ENCODE measurements at regions not wholly inside any gene's neighbourhood (a gene's known extent, or its start where the extent isn't known, plus 50 kb on each side); places are given as distances from the start of the nearest gene placed in this dataset.
"Not testable (repeated sequence)": the region's sequence is repeated elsewhere in the genome, so short reads cannot be mapped to it uniquely, and the experiment has no call there.

DNA sequence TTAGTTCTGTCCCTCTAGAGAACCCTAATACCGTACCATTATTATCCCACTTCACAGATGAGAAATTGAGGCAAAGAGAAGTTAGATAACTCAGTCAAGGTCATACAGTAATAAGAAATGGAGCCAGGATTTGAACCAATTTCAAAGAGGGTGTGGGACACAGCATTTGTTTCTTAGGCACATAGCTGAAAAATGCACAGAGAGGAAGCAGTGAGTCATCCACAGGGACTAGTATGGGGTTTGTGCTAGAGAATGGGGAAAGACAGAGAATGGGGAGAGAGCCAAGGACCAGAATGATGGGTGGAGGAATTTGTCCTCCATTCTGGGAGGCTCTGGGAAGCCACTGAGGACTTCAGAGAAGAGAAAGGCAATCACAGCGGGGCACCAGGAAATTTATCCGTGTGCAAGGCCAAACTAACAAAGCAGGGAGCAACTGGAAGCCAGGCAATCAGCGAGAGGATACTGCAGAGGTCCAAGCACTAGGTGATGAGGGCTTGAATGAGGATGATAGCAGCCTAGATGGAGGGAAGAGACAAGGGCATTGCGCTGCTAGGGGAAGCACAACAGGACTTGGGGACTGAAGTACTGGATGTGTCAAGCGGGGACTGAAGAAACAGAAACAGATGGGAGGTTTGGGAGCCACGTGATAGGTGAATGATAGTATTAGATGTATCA is 78.1 kb upstream of the ZFHX3 start:
- no peak for FAIRE-seq
- TF ChIP-seq TAF1 (IDR thresholded peaks at IDR 0.05; ENCODE audit: borderline replicate concordance, low read depth, low read length) (no peak), POLR2AphosphoS5 (IDR thresholded peaks at IDR 0.05; ENCODE audit: low read depth, low read length) (no peak), POLR2A (IDR thresholded peaks at IDR 0.05; ENCODE audit: low read depth, low read length) (no peak)
- DNase-seq (ENCODE audit: insufficient read length), result no peak

DNA sequence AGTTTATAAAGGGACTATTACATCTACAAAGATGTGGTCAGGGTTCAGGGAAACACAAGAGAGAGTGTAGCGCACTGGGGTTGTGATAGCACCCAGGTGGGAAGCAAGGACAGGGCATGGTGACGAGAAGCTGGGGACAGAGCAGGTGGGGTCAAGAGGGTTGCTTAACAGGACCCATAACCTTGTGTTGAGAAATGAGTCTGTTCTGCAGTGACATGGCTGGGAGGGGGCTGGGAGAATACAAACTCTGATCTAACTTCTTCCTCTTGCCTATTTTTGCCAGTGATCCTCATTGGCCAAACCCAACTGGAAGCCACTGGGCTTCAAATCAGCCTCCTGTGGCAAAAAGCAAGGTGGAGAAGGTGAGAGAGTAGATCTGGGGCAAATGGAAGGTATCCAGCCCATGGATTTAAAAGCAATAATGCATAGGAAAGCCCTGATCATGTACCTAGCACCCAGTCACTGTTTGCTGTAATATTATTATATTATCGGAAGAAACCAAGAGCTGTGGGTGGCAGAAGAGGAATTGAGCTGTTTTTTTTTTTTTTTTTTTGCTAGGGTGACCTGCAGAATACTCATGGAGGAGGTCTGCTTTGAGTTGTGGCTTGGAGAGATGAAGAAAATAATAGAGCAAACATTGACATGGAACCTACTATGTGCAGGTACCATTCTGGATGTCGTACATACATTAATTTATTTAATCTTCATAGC is 76.9 kb upstream of the ZFHX3 start:
- FAIRE-seq, result no peak
- no peak for TF ChIP-seq TAF1 (IDR thresholded peaks at IDR 0.05; ENCODE audit: borderline replicate concordance, low read depth, low read length)
- TF ChIP-seq POLR2AphosphoS5 (IDR thresholded peaks at IDR 0.05; ENCODE audit: low read depth, low read length), result no peak
- TF ChIP-seq POLR2A (IDR thresholded peaks at IDR 0.05; ENCODE audit: low read depth, low read length), result no peak
- no peak for DNase-seq (ENCODE audit: insufficient read length)

DNA sequence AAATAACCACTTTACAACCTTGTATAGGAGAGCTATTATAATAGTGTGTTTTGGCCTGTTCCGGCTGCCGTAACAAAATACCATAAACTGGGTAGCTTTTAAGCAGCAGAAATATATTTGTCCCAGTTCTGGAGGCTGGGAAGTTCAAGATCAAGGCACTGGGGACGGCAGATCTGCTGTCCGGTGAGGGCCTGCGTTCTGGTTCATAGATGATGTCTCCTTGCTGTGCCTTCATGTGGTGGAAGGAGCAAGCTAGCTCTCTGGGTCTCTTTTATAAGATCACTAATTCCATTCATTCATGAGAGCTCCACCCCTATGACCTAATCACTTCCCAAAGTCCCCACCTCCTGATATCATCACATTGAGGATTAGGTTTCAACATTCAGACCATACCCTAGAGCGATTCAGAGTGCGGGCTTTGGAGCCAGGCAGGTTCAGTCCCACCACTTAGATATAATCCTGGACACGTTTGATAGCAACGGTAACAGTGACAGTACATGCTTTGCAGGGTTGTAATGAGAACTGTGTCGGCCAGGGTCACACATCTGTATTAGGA is 76.2 kb upstream of the ZFHX3 start:
- FAIRE-seq (no peak), DNase-seq (ENCODE audit: insufficient read length) (no peak)
- TF ChIP-seq POLR2AphosphoS5 (IDR thresholded peaks at IDR 0.05; ENCODE audit: low read depth, low read length), result no peak
- no peak for TF ChIP-seq POLR2A (IDR thresholded peaks at IDR 0.05; ENCODE audit: low read depth, low read length)
- no peak for TF ChIP-seq TAF1 (IDR thresholded peaks at IDR 0.05; ENCODE audit: borderline replicate concordance, low read depth, low read length)

DNA sequence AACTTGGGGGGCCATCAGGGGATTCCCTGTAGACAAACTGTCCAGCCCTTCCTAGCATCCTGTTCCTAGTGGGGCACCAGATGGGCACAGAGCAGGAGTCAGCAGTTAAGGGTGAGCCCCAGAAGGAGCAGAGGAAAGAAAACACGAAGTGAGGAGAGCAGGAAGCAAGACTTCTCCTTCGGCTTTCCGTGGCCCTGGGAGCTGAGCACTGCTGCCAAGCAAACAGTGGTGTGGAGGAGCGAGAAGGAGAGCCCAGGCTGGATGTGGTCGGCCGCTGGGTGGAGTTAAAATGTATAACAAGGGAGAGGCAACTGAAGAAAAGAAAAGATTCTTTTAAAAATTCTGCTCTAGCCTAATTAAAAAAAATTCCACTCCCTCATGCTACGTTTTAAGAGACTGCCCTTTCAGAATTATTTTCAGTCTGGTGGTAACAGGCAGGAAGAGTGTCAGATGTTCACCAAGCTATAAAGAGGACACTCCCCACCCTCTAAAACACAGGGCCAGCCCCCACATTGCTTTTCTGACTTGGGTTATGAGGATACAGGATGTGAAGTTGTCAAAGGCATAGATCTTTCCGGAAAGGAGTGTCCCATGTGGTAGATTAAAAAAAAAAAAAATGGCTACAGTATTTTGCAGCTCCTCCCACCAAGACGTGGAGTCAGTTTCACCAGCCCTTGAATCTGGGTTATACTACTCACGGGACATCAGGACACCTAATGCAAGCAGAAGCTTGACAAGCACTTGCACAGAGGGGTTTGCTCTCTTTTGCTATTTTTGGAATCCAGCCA is 74.9 kb upstream of the ZFHX3 start:
- no peak for TF ChIP-seq POLR2A (IDR thresholded peaks at IDR 0.05; ENCODE audit: low read depth, low read length)
- no peak for TF ChIP-seq TAF1 (IDR thresholded peaks at IDR 0.05; ENCODE audit: borderline replicate concordance, low read depth, low read length)
- no peak for TF ChIP-seq POLR2AphosphoS5 (IDR thresholded peaks at IDR 0.05; ENCODE audit: low read depth, low read length)
- FAIRE-seq, result no peak
- no peak for DNase-seq (ENCODE audit: insufficient read length)

DNA sequence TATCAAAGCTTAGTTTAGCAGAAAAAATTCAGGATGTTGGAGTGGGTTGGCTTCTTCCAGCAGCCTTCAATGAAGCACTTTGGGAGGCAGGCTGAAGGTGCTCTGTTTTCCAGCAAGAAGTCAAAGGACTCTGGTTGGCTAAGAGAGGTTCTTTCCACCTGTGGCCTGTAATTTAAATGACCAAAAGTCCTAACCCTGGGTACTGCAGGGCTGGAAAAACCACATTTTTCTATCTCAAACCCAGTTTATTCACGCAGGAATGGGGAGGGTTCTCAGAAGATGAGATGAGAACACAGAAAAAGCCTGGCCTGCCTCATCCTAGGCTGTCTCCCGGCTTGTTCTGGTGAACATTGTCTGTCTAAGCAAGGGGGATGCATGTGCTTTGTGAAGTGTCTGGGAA is 68.6 kb upstream of the ZFHX3 start:
- DNase-seq (ENCODE audit: insufficient read length), result no peak
- no peak for FAIRE-seq
- TF ChIP-seq TAF1 (IDR thresholded peaks at IDR 0.05; ENCODE audit: borderline replicate concordance, low read depth, low read length) (no peak), POLR2AphosphoS5 (IDR thresholded peaks at IDR 0.05; ENCODE audit: low read depth, low read length) (no peak), POLR2A (IDR thresholded peaks at IDR 0.05; ENCODE audit: low read depth, low read length) (no peak)

DNA sequence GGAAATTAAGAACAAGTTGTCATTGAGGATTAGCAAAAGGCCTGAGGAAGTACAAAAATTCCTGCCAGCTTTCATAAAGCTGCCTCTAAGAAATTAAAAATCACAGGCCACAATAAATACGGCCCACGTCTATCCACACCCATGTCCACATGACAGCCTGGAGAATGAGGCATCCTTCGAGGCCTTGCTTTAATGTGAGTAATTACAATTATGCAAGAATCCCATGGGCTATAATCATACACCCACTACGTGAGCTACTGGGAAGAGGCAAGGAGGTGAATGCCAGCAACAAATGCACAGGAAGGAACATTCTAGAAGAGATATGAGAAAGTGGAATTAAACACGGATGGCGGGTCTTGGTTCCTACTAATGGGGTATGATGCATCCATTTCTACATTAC is 65.4 kb upstream of the ZFHX3 start:
- DNase-seq (ENCODE audit: insufficient read length), result no peak
- no peak for TF ChIP-seq POLR2A (IDR thresholded peaks at IDR 0.05; ENCODE audit: low read depth, low read length)
- no peak for TF ChIP-seq POLR2AphosphoS5 (IDR thresholded peaks at IDR 0.05; ENCODE audit: low read depth, low read length)
- no peak for TF ChIP-seq TAF1 (IDR thresholded peaks at IDR 0.05; ENCODE audit: borderline replicate concordance, low read depth, low read length)
- no peak for FAIRE-seq

DNA sequence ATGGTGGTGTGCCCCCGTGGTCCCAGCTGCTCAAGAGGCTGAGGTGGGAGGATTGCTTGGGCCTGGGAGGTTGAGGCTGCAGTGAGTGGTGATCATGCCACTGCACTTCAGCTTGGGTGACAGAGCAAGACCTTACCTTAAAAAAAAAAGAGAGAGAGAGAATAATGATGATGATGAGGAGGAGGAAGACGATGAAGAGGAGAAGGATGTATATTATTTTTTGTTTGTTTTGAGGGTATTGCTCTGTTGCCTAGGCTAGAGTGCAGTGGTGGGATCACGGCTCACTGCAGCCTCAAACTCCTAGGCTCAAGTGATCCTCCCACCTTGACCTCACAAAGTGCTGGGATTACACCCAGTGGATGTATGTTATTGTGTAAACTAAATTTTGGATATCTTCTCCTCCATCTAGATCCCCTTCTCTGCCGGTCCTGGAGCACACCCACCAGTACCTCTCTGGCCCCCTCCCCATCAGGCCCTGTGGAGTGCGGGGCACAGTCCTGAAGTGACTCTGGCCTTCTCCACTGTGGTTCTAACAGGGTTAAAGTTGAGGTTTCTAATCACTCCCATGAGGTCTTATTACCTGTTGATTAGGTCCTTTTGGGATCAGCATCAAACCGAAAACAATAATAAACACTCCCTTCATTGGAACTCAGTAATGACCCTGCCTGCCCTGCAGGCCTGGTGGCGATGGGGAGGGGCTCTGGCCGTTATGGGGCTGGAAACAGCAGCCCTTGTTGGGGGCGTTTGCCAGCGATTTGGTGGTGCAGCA is 60.5 kb upstream of the ZFHX3 start:
- no peak for FAIRE-seq
- no peak for TF ChIP-seq POLR2A (IDR thresholded peaks at IDR 0.05; ENCODE audit: low read depth, low read length)
- no peak for TF ChIP-seq TAF1 (IDR thresholded peaks at IDR 0.05; ENCODE audit: borderline replicate concordance, low read depth, low read length)
- TF ChIP-seq POLR2AphosphoS5 (IDR thresholded peaks at IDR 0.05; ENCODE audit: low read depth, low read length), result no peak

DNA sequence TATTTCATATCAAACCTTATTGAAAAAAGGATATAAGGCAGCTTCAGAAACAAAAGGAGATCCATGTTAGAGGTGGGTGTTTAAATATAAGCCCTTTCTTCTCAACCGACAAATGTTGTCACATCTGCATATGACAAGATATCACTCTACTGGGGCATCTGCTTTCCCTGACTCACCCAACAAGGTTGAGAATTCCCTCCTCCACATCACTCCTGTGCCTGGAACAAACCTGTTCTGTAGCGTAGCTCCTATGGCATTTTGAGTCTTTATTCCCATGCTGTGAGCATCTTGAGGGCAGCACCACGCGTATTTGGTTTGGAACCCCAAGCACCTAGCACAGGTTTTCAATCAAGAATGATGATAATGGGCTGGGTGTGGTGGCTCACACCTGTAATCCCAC is 59.4 kb upstream of the ZFHX3 start:
- TF ChIP-seq POLR2A (IDR thresholded peaks at IDR 0.05; ENCODE audit: low read depth, low read length), result no peak
- no peak for TF ChIP-seq POLR2AphosphoS5 (IDR thresholded peaks at IDR 0.05; ENCODE audit: low read depth, low read length)
- no peak for TF ChIP-seq TAF1 (IDR thresholded peaks at IDR 0.05; ENCODE audit: borderline replicate concordance, low read depth, low read length)
- DNase-seq (ENCODE audit: insufficient read length) (no peak), FAIRE-seq (no peak)

More for the DNA sequence above, 60.5 kb upstream of the ZFHX3 start:
- DNase-seq (ENCODE audit: insufficient read length), result no peak

DNA sequence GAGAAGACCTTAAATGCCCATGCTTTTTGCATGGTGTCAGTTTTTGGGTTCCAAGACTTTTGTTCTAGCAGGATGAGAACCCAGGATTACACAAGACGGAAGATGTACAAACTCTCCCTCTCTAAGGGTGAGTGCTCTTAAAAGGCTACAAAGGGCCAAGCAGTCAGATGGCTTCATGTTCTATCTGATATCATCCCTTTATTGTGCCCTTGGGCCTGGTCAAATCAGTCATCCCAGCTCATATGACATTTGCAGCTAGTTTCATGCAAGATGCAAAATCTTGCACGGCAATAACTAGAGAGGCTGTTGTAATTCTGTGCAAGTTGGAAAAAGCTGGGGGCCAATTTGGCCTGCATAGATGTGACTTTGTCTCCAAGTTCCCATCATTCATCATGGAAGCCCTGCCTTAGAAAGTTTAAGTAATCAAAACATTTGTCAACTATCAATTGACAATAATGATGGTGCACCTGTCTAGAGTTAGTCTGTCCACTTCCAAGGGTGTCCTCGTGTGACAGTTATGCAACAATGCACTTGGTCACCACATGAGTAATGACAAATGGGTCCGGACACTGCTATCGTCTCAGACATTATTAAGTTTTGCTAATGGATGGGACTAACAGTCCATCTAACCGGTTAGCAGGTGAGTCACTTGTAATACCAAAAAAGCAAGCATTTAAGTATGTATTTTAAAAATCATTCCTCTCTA is 58.6 kb upstream of the ZFHX3 start:
- DNase-seq (ENCODE audit: insufficient read length), result no peak
- FAIRE-seq, result no peak
- TF ChIP-seq POLR2AphosphoS5 (IDR thresholded peaks at IDR 0.05; ENCODE audit: low read depth, low read length) (no peak), POLR2A (IDR thresholded peaks at IDR 0.05; ENCODE audit: low read depth, low read length) (no peak), TAF1 (IDR thresholded peaks at IDR 0.05; ENCODE audit: borderline replicate concordance, low read depth, low read length) (no peak)

DNA sequence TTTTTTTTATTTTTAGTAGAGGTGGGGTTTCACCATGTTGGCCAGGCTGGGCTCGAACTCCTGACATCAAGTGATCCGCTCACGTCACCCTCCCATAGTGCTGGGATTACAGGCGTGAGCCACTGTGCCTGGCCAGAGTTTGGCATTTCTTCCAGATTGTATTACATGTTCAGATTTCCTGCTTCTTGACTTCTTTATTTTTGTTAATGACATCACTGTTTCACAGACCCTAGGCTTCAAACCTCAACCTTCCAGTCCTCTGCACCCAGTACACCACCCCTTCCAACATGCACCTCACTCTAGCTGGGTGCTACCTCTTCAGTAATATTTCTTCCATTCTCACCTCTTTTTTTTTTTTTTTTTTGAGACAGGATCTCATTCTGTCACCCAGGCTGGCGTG is 53.6 kb upstream of the ZFHX3 start:
- TF ChIP-seq POLR2AphosphoS5 (IDR thresholded peaks at IDR 0.05; ENCODE audit: low read depth, low read length), result no peak
- TF ChIP-seq POLR2A (IDR thresholded peaks at IDR 0.05; ENCODE audit: low read depth, low read length), result no peak
- TF ChIP-seq TAF1 (IDR thresholded peaks at IDR 0.05; ENCODE audit: borderline replicate concordance, low read depth, low read length), result no peak
- FAIRE-seq (no peak), DNase-seq (ENCODE audit: insufficient read length) (no peak)

DNA sequence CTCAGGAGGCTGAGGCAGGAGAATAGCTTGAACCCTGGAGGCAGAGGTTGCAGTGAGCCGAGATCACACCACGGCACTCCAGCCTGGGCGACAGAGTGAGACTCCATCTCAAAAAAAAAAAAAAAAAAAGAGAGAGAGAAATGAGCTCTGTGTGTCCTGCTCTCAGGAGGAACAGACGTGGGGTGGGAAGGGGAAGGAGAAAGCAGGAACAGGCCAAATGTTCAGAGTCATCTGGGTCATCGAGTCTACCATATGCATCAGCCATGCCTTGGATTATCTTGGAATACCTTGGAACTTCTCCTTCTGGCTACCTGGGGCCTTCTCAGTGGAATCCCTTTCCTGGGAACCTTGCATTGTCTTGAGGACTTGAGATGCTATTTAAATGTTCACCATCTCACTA is 51.7 kb upstream of the ZFHX3 start:
- DNase-seq (ENCODE audit: insufficient read length); FAIRE-seq: not testable (repeated sequence)
